Activated CD4-positive, CD25-positive, alpha-beta regulatory T cell treated with anti-CD3 and anti-CD28 coated beads, Interleukin-2, amount 50 U/mL, for 72 hours (primary cell): ENCODE measurements at regions not wholly inside any gene's neighbourhood (a gene's known extent, or its start where the extent isn't known, plus 50 kb on each side); places are given as distances from the start of the nearest gene placed in this dataset.

Experiments used
- DNase-seq: peaks from one replicate; pipeline ENCODE4 v3.0.0; 2021

DNA sequence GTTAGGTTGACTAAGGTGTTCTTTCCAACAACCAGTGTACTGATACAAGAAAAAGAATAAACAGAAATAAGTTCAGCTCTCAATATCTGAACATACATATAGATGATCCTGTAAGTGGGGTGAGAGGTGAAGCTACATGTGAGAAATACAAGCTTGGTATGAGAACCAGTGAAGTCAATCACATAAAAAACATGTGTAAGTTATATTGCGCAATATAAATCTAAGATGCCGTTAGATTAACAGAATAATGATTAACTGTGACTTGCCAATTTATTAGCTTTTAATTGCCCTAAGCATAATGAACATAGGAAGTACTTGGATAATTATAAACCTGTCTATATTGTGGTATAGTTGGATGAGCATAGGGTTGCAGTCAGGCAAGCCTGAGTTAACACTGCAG lies 1597.1 kb upstream of the GOT2 start:
- no peak for DNase-seq

DNA sequence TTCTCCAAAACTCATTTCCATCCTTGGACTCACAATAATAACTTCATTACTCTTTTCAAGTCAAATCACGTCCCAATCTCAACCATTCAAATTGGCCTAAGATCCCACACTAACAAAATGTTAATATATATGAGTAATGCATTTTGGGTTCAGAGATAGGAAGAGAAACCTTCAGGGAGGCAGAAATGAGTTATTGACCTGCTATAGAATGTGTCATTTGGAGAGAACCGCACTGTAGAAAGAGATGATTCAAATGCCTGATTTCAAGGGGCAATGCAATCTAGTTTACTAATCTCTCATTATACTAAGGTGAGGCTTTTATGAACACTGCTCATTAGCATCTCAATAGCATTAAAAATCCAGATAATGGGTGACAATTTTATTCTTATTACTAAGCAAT lies 1595.0 kb upstream of the GOT2 start:
- DNase-seq, result no peak

DNA sequence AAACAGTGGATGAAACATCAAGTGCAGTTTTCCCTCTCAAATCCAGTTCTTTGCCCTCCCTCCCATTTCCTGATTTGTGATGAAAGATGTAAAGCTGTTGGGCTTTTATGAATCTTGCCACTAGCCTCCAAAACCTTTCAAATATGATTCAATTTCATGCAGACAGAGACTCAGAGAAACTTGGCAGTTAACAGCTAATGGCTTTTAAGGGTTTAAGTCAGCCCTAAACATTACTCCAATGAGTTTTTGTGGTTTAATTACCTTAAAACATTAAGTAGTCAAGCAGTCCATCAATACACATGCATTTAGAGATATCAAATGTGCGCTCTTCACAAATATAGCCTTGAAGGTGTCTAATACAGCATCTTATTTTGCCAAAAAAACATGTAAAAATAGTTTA lies 1594.0 kb upstream of the GOT2 start:
- DNase-seq, result no peak

DNA sequence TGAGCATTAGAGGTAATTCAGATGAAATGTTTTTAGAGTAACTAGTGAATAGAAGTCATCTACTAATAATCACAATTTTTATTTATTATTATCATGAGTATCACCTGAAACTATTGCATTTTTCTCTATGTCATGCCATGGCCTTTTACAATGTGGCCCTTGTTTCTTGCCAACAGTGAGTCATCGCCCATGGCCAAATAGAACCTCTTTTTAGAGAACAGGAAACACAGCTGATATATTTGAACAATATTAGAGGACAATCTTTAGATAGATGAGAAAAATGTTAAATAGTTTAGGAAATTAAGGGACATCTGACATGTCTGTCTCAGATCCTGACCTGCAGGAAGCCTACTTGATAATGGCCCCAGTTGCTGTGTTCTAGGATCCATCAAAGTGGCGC lies 1584.4 kb upstream of the GOT2 start:
- DNase-seq, result no peak

DNA sequence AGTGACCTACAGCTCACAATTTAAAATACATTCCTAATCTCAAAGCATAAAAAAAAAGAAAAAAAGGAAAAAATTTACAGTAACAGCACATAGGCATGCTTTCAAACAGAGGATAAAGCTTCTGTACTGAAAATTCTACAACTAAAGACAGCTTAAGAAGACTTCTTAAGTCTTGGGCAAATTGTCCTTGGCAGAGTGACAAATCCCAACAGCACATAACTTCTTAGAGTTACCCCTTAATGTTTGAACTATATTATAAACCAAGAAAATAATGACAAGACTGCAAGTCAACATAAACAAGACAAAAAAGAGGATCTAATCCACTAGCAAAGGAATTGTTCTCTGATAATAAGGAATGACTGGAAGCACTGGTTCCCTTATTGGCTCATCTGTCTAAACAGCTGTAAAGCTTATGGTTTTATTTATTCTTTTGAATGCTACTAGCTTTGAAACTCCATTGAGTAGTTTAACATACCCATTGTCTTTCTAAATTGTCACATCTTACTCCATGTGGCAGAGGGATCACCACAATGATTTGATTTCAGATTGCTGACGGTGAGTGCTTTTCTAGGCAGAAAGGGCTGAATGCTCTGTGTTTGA lies 1576.8 kb upstream of the GOT2 start:
- no peak for DNase-seq

DNA sequence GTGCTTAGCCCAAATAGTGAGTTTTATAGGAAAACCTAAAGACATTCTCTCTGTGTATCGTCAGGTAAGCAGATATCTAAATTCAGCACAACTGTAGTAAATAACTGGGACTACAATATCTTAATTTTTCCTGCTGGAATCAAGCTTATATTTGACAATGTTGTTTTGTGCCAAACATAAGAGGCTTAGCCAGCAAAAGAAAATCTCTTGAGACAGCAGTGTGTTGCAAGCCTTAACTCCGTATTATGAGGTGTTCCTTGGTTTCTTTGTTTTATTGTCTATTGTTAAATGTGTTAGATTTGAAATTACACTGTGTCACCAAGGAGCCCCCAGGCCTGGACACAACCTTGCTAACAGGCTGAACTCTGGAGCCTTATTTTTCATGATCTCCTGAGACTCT lies 1570.6 kb upstream of the GOT2 start:
- no peak for DNase-seq

DNA sequence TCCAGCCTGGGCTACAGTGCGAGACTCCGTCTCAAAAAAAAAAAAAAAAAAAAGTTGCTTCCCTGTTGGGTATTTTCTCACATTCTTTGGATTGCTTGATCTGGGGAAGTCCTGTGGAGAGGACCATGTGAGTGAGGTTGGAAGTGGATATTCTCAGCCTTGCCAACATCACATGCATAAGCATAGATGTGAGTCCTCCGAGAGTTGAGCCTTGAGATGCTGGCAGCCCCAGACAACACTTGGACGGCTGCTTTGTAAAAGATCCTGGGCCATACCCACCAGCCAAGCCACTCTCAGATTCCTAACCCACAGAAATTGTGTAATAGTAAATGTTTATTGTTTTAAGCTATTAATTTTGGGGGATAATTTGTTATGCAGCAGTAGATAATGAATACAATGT lies 1570.0 kb upstream of the GOT2 start:
- no peak for DNase-seq

DNA sequence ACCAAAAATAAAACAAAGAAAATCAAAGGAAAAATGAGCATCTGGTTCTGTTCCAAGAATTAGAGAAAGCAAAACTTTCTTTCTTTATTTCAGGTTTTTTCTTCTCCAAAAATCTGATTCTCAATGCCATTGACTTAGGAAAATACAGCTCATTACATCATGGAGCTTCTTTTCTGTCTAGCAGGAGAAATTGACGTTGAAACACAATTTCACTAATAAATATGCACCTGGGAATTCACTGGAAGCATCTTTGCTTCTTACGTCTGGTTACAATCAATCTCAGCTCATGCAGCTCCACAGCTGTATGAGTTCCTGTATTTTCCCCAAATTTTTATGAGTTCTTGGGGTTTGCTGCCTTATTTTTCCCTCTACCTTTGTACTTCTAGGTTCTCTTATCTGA lies 1568.6 kb upstream of the GOT2 start:
- no peak for DNase-seq

DNA sequence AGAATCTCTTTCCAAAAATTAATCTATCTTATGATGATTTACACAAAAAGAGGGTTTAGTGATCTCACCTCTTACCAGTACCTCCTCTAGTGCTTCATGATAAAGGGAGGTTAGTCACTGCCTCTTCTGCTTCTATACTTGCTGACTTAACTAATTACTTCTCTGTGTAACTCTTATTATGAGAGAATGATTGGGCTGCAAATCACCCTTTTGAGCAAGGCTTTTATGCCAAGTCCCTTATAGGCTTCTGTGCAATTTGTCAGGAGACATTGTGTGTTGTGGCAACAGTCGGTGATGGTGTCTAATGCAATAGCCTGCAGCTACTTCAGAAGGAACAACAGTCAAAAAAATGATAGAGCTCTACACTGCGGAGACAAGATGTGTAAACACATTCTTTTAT lies 1568.1 kb upstream of the GOT2 start:
- no peak for DNase-seq

DNA sequence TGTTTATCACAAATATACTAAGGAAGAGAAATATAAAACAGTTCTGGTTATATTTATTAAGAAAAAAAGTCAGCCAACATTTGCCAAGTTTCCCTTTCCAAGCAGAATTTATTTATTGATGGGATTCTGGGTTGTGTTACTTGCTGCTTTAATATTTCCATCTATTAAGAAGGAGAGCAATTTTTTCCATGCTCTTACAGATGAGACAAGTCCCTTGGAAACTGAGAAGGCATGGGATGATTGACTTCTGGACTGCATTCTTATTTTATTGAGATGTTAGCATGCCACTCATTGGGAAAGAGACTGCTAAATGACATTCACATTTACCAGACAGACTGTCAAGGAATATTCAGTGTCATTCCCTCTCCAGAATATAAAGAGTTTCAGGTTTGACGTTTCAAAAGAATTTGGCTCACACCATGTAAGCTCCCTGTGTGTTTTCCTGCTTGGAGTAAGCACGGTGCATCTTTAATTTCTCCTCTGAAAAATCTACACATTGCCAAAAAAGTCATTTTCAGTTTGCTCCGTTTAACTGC lies 1565.2 kb upstream of the GOT2 start:
- no peak for DNase-seq

DNA sequence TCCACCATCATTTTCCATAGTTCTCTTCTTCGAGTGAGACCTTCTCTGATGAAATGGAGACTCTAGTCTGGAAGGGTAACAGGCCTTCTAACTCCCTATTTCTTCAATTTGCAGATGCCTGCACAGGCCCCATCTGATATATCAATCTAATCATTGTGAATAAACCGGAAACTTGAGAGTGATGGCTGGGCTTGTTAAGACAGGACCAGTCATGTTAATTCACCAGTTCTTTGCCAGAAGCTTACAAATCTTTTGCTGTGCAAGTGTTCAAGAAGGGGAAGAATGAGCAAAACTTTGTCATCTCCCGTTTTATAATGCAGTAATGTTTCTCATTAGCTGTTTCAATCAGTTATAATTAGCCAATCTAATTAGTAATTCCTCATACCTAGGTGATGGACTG lies 1561.3 kb upstream of the GOT2 start:
- no peak for DNase-seq

DNA sequence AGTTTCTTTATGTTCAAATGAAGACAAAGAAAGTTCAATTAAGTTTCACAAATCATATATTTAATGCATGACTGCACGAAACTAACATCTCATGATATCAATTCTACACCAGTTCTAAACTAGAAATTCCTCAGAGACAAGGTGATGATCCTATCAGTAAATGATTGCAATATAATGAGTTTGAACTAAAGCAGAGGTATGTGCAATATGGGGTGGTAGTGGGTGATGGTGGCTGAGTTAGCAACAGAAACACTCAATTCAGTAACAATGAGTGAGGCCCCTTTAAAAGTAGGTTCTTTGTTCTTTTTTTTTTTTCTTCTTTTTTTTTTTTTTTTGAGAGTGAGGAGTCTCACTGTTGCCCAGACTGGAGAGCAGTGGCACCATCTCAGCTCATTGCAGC lies 1551.7 kb upstream of the GOT2 start:
- DNase-seq, result no peak

DNA sequence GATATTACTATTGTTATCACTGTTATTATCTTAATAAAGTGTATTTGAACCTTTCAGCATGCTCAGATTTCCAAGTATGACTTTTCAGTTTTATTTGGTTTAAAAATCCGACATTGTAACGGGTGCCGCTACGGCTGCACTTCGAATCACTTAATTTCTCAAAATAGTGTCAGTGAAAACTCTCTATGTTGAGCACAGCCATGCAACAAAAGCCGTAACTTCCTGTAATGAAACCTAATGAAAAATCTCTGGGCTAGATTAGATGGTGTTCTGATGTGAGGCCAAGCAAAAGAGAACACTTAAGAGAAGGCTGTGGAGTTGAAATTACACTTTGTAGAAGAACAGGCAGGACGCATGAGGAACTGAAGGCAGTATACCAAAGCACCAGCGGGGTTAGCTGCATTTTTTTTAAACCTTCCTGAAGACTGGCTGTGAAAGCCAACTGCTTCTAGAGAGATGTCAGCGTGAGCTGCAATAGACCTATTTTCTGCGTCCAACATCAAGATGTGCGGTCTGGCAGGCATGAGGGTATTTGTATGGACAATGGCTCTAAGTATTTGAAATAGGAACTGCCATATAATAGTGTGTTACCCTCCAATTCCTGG lies 1545.0 kb upstream of the GOT2 start:
- DNase-seq, result no peak

DNA sequence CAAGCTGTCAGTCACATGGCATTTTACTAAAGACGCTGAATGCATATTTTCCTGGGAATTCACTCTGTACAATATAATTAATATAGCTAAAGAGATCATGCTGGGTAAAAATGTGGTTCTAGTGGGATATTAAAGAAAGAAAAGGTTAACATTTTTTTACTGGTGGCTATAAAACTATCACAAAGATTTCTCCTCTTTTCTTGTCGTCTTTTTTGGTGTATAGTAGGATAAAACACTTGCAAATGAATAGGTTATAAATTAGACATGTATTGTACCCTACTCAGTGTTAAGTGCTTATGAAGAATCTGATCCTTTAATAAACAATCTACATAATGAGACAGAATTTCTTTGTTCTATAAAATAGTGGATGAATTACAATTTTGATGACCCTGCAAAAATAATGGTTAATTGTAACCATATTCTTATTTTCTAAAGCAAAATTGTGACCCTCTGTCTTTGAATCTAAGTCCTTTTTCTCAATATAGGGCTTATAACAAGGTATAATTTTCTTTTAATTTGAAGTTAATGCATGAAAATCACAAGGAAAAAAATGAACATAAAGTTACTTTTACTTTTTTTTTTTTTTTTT lies 1540.4 kb upstream of the GOT2 start:
- DNase-seq, result no peak

DNA sequence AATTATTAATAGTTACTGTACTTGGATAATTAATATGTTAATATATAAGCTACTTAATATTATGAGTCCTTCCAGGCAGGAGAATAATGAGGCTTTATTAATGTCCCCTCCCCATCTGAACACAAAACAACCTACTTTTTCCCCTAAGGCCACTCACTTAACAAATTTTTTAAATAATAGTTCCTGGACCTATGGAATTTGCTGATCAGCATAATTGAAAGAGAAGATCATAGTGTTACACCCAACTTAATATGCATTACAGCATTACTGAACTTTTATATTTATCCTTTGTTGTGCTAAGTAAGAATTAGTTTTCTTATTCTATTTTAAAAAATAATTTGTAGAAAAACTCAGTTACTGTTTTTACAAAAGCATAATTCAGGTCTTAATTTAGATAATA lies 1537.7 kb upstream of the GOT2 start:
- DNase-seq, result no peak

DNA sequence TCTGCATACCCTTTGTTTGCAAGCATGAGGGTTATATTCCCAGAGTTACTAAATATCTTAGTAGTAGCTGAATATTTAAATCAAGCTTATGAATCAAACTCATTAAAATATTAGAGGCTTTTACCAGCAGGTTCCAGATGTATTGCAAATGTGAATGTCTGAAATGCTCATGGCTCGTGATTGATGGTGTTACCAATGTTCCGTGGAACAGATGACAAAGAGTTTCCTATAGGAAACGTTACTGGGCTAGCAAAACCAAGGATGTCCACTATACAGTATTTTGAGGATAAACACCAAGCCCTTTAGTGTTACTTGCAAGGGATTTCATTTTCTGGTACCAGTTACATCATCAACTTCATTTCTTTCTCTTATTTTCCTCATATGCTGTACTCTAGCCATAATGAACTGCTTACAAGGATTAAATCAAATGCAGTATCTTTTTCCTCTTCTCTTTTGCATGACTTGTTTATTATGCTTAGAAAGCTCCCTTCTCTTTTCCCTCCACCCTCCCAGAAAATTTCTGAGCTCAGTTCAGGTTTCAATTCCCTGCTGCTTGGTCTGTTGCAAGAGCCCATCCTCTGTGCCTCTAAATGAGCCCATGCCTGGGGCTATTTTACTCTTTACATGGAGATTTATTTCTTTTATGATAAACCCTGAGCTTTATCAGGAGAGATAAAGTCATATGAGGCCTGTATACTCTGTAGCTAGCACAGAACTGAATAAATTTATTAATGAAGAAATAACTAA lies 1537.1 kb upstream of the GOT2 start:
- no peak for DNase-seq

DNA sequence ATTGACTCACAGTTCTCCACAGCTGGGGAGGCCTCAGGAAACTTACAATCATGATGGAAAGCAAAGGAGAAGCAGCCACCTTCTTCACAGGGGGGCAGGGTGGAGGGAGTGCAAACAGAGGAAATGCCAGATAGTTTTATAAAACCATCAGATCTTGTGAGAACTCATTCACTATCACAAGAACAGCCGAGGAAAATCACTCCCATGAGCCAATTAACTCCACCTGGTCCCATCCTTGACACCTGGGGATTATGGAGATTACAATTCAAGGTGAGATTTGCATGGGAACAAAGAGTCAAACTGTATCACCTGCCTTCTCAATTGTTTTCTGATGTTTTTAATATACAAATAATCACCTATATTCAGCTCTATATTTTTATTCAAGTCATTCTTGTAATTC lies 1527.3 kb upstream of the GOT2 start:
- no peak for DNase-seq

DNA sequence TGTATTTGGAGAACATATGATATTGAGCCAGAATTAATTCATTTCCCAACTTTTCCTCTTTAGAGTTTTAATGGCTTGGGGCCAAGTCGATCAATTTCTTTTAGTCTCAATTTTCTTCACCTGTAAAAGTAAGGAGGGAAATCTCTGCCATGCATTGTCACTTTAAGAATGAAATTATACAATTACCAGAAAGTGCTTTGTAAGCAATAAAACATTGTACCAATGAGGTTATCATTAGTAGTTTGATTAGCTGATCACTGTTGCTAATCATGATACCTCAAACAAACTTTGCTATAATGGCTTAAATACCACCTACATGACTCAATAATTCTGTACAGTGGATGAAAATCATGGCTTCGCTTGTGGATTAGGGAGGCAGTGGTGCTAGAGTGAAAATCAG lies 1525.8 kb upstream of the GOT2 start:
- DNase-seq, result no peak

DNA sequence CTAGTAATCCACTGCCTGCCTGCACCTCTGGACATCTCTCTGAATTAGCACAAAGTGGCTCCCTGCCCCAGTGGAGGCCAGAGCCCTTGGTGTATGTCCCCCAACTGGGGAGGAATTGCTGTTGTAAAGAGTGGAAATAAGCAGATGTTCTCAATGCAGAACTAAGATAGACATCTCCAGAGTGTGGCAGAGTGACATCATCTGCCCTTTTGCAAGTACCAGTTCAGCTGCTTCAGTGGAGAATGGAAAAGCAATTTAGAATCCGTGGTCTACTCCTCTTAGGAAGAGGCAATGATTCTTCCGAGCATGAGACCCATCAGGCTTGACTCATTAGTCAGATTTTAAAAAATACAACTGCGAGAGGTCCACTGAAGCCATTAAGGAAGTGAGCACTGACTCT lies 1512.0 kb upstream of the GOT2 start:
- DNase-seq, result no peak

DNA sequence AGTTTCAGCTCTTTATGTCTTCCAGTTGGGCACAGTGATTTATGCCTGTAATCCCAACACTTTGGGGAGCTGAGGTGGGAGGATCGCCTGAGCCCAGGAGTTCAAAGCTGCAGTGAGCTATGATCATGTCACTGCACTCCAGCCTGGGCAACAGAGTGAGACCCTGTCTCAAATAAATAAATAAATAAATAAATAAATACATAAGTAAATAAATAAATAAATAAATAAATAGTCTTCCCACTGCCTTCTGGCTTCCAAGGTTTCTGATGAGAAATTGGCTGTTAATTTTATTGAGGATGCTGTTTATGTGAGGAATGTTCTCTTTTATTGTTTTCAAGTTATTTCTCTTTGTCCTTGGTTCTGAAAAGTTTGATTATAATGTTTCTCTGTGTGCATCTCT lies 1507.6 kb upstream of the GOT2 start:
- no peak for DNase-seq

DNA sequence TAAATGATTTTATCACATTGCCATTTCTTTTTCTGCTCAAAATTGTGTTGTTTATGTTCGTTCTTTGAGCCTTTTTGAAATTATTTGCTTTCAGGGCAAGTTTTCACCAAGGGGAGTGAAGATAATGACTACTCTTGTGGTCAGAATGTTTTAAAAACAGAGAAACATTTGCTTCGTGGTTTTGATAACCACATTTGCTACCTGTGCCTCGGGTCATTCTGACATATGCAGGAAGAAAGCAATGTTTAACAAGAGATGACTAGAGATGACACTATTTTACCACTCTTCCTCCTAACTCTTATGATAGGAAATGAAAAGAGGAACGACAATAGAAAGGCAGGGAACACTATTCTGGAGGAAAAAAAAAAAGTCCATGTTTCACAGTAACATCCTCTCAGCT lies 1496.5 kb upstream of the GOT2 start:
- DNase-seq, result no peak

DNA sequence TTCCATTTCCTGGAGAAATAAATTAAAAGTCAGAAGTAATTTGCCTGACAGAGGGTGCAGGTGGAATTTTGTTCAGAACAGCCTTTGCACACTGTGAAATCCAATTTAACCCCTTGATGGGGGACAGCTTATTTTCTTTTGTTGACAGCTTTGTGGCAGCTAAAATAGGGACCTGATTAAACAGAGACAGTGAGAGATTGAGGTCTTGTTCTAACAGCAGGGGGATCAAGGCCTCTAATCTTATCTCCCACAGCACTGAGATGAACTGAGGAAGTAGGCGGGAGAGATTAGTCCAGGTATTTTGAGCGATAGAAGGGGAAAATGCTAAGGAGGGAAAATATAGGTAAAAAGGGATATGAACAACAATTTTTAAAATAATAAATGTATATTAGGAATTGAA lies 1491.4 kb upstream of the GOT2 start:
- DNase-seq, result no peak

DNA sequence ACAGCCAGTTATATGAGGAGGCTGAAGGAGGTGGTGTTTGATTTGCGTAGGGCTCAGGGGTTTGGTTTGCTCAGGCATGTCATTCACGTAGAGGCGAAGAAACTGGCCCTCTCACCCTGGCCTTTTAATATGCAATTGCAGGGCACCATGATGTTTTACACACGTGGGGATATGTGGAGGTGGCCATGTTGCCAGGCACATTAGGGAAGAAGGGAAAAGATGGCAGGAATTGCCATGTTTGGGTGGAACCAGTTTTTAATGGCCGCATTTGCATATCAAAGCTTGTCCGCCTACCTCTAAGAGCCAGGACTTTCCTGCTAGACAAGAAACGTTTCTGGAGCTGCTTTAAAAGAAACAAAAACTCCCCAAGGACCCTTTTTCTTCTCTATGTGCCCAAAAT lies 1483.7 kb upstream of the GOT2 start:
- no peak for DNase-seq

DNA sequence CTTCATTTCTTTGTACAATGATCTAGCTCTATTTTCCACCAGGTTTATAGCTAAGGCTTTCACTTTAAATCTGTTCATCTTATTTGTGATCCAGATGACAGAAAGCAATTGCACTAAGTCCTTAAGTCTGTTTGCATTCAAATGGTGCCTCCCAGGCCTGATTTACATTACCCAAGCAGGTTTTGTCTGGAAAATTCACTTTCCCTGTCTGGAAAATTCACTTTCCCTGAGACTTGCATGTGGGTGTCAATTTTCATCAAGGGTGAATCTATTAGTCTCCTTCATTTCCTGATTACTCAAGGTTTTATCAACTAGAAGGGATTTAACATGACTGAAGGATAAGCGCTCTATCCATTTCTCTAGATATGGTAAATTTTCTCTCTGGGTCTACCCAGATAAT lies 1480.2 kb upstream of the GOT2 start:
- no peak for DNase-seq
